ENCODE measurements at regions not wholly inside any gene's neighbourhood (a gene's known extent, or its start where the extent isn't known, plus 50 kb on each side); places are given as distances from the start of the nearest gene placed in this dataset.

DNA sequence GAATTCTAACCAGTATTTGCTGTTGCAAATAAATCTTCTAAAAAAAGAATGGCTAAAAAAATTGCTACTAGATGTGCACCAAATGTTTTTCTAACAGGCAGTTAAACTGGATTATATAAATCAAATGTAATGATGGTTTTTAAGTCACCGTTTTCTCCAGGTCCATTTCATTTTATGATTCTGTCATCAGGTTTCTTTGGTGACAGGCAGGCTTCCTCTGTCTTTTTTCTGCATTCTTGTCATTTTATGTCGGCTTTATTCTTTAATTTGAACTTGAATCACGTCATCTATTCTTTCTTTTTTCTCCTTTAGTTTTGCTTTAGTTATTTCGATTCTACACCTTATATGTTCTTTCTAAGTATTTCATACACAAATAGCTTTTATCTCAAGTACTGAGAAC, 212.5 kb downstream of the SOCS6 start:
- Mint-ChIP-seq H3K4me1 (ENCODE audit: low read depth) (no peaks in the 10 kb centered on the region), H3K27me3 (ENCODE audit: low read depth) (no peaks in the 10 kb centered on the region), H3K9me3 (ENCODE audit: insufficient read depth) (no peaks in the 10 kb centered on the region), H3K27ac (no peak overlapping the region), H3K4me3 (no peak overlapping the region), H3K36me3 (ENCODE audit: low read depth) (no peaks in the 10 kb centered on the region)
- DNase-seq (no peak), ATAC-seq (no peak)
- POLR2A ChIA-PET = no interaction called here
- CTCF ChIA-PET = interaction anchor here (2.5 kb wide), 1 partner anchor 11 kb away, joined by 20 read pairs; no protein-coding TSS in a partner anchor

DNA sequence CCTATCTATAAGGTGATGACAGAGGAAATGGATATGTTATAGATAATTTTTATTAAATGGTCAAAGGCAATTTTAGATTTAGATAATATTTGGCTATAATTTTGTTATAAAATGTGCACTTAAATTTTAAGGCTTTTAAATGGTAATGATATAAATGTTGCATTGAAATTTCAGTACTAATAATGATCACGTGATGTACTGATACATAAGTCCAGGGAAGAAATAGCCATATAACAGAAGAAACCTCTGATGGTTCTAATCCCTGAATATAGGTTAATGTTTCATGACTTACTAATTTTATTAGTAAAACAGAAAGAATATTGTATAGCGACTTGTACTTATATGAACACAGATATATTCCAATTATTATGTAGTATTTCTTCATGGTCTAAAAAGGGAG, 211.9 kb downstream of the SOCS6 start:
- no peak for ATAC-seq
- Mint-ChIP-seq H3K4me3 (no peak overlapping the region), H3K4me1 (ENCODE audit: low read depth) (no peaks in the 10 kb centered on the region), H3K27me3 (ENCODE audit: low read depth) (no peaks in the 10 kb centered on the region), H3K9me3 (ENCODE audit: insufficient read depth) (no peaks in the 10 kb centered on the region), H3K27ac (no peak overlapping the region), H3K36me3 (ENCODE audit: low read depth) (no peaks in the 10 kb centered on the region)
- ChIA-PET CTCF (interaction anchor here (2.5 kb wide), 1 partner anchor 10 kb away, joined by 20 read pairs; no protein-coding TSS in a partner anchor), POLR2A (no interaction called here)
- DNase-seq = no peak

DNA sequence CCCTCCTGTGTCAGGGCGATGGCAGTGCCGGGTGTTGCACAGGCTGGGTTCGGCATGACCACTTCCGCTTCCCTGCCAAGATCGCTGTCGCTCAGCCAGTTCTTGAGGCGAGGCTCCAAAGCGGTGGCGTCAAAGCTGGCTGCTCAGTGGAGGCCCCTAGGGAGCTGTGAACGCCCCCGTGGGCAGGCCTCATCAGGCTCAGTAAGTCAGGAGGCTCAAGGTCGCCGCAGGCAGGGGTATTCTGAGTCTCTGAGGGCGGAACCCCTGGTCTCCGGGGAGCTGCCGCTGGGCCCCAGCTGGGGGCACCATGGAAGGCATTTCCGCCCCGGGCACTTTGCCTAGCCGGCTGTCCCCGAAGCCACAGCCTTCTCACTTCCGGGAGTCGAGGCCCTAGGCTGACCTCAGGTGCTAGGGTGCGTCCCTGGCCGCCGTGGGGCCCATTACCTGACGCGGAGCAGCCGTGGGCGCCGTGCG, 210.4 kb downstream of the SOCS6 start:
- Mint-ChIP-seq H3K4me3 (no peak overlapping the region), H3K36me3 (ENCODE audit: low read depth) (no peaks in the 10 kb centered on the region), H3K4me1 (ENCODE audit: low read depth) (no peaks in the 10 kb centered on the region), H3K9me3 (ENCODE audit: insufficient read depth) (no peaks in the 10 kb centered on the region), H3K27me3 (ENCODE audit: low read depth) (no peaks in the 10 kb centered on the region), H3K27ac (no peak overlapping the region)
- ChIA-PET CTCF (interaction anchor here (2.5 kb wide), 1 partner anchor 9 kb away, joined by 20 read pairs; no protein-coding TSS in a partner anchor), POLR2A (no interaction called here)
- ATAC-seq (no peak), DNase-seq (peak; percentile 21)

DNA sequence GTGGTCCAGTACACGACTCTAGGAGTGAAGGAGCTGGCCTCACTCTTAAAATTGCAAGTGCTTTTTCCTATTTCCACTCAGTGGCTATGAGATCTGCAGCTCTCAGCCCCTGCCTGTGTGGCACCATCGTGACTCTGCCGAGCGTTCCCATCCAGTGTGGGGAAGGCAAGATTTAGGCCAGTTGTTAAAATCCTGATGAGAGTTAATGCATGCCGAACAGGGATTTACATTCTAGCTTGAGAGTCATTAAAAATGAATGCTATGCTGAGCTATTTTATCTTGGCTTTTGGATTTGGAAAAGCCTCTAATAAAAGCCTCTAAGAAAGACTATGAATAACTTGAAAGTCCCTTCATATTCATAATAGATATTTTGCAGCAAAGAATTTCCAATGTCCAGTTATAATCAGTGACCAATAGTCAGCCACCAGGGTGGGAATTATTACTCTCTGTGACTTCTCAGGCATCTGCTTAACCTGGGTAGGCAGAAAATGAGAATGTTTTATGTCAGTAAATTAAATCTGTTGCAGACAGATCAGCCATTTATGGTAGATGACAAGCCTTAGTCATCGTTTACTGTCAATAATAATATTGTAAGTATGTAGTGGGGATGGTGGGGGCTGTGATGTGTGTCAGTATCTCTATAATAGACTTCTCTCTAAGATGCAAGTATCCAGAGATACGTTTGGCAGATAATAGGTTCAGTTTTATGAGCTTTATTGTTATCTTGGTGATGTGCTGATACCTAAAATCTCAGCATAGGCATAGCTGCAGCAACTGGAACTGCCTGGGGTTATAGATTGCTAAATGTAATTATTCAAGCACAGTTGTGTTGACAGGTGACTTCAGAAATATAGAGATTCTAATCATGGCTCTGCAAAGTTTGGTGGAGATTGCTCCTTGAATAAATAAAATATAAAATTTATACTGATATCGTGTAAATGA, 207.8 kb downstream of the SOCS6 start:
- no peaks in the 10 kb centered on the region for H3K9me3 Mint-ChIP-seq (ENCODE audit: insufficient read depth)
- no peaks in the 10 kb centered on the region for H3K27me3 Mint-ChIP-seq (ENCODE audit: low read depth)
- no peaks in the 10 kb centered on the region for H3K4me1 Mint-ChIP-seq (ENCODE audit: low read depth)
- H3K27ac Mint-ChIP-seq = no peak overlapping the region
- no peak for DNase-seq
- ChIA-PET POLR2A (no interaction called here), CTCF (no interaction called here)
- ATAC-seq = no peak
- H3K36me3 Mint-ChIP-seq (ENCODE audit: low read depth) = no peaks in the 10 kb centered on the region
- no peak overlapping the region for H3K4me3 Mint-ChIP-seq

DNA sequence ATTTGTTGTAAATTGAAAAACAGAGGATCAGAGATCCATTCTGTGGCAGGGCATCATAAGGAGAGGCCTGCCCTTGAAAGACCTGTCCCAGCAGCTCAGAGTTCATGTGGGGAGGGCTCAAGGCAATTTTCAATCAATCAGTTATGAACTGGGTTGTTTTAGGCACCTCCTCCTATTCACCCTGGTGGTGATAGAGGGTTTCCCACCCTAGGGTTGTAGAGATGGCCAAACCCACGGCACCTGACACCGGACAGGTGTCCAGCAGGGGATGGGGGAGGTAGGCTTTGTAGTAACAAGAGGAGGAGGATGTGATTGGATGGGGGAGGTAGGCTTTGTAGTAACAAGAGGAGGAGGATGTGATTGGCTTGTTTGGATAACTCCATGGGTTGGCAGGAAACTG, 205.7 kb downstream of the SOCS6 start:
- ChIA-PET POLR2A (no interaction called here), CTCF (interaction anchor here (0.6 kb wide), 1 partner anchor 780 kb away, joined by 3 read pairs; no protein-coding TSS in a partner anchor)
- Mint-ChIP-seq H3K27ac (no peak overlapping the region), H3K4me3 (no peak overlapping the region), H3K36me3 (ENCODE audit: low read depth) (no peaks in the 10 kb centered on the region), H3K4me1 (ENCODE audit: low read depth) (no peaks in the 10 kb centered on the region), H3K9me3 (ENCODE audit: insufficient read depth) (no peaks in the 10 kb centered on the region), H3K27me3 (ENCODE audit: low read depth) (no peaks in the 10 kb centered on the region)
- no peak for DNase-seq
- ATAC-seq = no peak

DNA sequence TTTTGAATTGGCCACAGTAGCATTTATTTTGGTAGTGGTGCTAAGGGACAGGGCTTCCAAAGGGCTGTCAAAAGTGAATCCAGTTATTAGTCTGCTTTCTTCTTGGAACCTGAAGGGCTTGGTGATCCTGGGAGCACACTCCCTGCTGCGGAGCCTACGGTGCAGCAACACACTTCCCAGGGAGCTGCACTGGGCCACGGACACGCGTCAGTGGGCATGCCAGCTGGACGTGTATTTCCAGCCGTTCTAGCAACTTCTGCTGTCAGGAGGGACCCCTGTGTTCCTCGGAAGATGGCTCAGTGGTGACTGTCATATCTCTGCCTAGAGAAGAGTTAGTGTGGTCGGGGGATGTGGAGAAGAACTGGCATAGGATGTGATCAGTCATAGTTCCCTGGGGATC, 204.6 kb downstream of the SOCS6 start:
- Mint-ChIP-seq H3K4me1 (ENCODE audit: low read depth) (no peaks in the 10 kb centered on the region), H3K27me3 (ENCODE audit: low read depth) (no peaks in the 10 kb centered on the region), H3K36me3 (ENCODE audit: low read depth) (no peaks in the 10 kb centered on the region), H3K27ac (no peak overlapping the region), H3K4me3 (no peak overlapping the region), H3K9me3 (ENCODE audit: insufficient read depth) (no peaks in the 10 kb centered on the region)
- POLR2A ChIA-PET = no interaction called here
- DNase-seq (no peak), ATAC-seq (no peak)
- CTCF ChIA-PET = no interaction called here

DNA sequence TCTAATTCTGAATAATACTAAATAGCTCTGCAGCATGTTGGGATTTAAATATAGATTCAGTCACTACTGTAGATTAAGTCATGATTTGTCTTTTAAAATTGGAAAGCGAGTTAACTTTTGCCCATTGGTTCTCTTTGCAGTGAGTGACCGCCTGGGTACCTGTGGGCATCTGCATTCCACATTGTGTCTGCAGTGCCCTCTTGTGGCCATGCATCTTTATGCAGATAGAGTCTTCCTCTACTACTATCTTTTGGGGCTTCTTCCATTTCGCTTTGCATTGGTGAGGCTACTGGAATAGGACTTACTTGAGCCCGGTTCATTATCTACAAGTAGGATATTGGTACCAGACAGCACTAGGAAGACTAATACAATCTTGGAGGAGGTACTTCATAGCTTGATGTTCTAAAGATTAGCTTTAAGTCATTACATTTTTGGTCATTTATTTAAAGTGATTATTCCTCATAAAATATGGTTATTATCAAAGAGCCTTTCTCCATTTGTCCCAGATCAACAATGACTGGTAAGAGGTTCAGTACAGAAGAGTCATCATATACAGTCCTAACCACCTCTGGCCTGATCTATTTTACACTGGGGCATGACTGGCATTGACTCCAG, 203.0 kb downstream of the SOCS6 start:
- no peaks in the 10 kb centered on the region for H3K9me3 Mint-ChIP-seq (ENCODE audit: insufficient read depth)

DNA sequence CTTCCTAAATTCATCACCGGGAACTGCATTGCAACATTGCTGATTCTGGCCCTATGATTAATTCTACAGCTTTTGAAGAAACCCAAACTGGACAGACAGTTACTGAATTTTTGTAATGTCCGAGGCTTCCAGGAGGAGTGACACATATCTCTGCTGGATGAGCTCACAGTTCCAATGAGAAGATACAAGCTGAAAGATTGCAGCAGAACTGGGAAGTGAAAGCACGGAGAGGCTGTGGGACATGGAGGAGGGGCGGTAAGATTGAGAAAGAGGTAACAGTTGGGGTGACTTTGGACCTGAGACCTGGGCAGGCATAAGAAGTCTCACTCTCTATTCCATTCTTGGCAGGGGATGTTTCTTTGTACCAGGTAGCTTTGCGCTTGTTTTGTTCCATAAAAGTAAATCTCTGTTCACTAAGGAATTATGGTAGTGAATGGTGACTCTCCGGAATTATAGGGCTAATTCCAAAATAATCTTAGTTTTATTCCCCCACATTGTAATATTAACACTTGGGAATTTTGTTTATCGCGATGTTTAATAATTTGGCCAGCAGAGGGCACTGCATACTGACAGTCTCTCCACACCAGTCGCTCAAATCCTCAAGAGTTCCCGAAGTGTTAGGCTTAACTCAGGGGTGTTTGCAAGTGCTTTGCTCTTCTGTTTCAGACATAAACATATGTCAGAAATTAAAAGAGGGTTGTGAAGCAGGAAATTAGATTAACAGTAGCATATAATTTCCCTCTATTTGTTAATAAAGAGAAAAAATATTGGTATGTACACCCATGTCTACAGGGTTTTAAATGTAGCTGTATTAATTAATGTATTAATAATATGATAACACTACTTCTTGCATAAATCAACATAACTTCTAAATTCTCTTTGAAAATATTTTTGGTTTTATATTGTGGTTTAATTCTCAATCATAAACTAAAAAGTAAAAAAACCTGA, 201.4 kb downstream of the SOCS6 start:
- DNase-seq (peak; percentile 50), ATAC-seq (no peak)
- POLR2A ChIA-PET = no interaction called here
- Mint-ChIP-seq H3K4me3 (no peak overlapping the region), H3K27ac (no peak overlapping the region), H3K27me3 (ENCODE audit: low read depth) (no peaks in the 10 kb centered on the region), H3K9me3 (ENCODE audit: insufficient read depth) (no peaks in the 10 kb centered on the region), H3K36me3 (ENCODE audit: low read depth) (no peaks in the 10 kb centered on the region), H3K4me1 (ENCODE audit: low read depth) (no peaks in the 10 kb centered on the region)
- CTCF ChIA-PET = interaction anchor here (0.8 to 3.0 kb wide), 18 partner anchors 9 to 1295 kb away, joined by 3 to 20 read pairs (median 4); no protein-coding TSS in a partner anchor

More for the DNA sequence above, 203.0 kb downstream of the SOCS6 start:
- H3K27ac Mint-ChIP-seq = no peak overlapping the region
- no peaks in the 10 kb centered on the region for H3K36me3 Mint-ChIP-seq (ENCODE audit: low read depth)
- H3K27me3 Mint-ChIP-seq (ENCODE audit: low read depth) = no peaks in the 10 kb centered on the region
- no peaks in the 10 kb centered on the region for H3K4me1 Mint-ChIP-seq (ENCODE audit: low read depth)
- peak; percentile 63 for DNase-seq
- ChIA-PET POLR2A (no interaction called here), CTCF (interaction anchor here (0.7 to 3.0 kb wide), 14 partner anchors 8 to 1294 kb away, joined by 3 to 20 read pairs (median 4); no protein-coding TSS in a partner anchor)
- peak; percentile 51 for ATAC-seq
- H3K4me3 Mint-ChIP-seq = no peak overlapping the region

DNA sequence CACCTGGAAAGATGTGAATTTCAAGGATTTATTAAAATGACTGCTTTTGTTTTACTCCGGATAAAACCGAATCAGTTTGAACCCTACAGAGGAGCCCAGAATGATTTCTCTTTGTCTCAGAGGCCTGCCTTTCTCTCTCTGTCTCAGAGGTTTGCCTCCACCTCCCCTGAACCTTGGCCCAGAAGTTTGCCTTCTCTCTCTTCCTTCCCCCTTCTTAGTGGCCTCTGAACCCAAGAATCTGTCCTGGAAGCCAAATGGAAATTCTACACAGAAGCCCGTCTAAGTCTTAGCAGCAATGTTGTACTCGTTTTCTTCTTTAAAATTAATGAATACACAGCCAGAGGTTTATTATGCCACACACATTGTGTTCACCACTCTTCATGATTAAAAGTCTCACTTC, 200.7 kb downstream of the SOCS6 start:
- DNase-seq = no peak
- Mint-ChIP-seq H3K27ac (no peak overlapping the region), H3K4me3 (no peak overlapping the region), H3K4me1 (ENCODE audit: low read depth) (no peaks in the 10 kb centered on the region), H3K9me3 (ENCODE audit: insufficient read depth) (no peaks in the 10 kb centered on the region), H3K36me3 (ENCODE audit: low read depth) (no peaks in the 10 kb centered on the region), H3K27me3 (ENCODE audit: low read depth) (no peaks in the 10 kb centered on the region)
- ChIA-PET POLR2A (no interaction called here), CTCF (interaction anchor here (1.1 to 3.0 kb wide), 7 partner anchors 8 to 1296 kb away, joined by 3 to 20 read pairs (median 6); no protein-coding TSS in a partner anchor)
- no peak for ATAC-seq

DNA sequence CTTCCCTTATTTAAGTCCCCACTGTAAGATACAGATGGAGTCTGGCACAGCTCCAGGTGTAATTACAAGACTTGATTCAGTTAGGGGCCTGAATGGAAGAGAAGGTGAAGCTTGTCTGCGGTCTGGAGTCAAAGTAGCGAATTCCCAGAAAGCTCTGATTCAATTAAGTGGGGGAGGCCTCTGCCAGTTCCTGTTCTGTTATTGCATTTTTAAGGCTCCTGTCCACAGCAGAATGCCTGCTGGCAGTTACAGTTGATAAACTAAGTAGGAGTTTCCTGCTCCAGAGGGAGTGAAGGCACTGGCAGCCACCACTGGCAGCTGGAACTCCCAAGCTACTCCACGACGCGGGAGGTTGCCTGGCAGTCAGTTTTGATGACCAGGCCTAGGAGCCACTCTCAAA, 181.1 kb downstream of the SOCS6 start:
- Mint-ChIP-seq H3K4me1 (ENCODE audit: low read depth) (no peaks in the 10 kb centered on the region), H3K36me3 (ENCODE audit: low read depth) (no peaks in the 10 kb centered on the region), H3K4me3 (no peak overlapping the region), H3K27me3 (ENCODE audit: low read depth) (no peaks in the 10 kb centered on the region), H3K9me3 (ENCODE audit: insufficient read depth) (no peaks in the 10 kb centered on the region), H3K27ac (no peak overlapping the region)
- DNase-seq = no peak
- CTCF ChIA-PET = no interaction called here
- POLR2A ChIA-PET = no interaction called here
- no peak for ATAC-seq

DNA sequence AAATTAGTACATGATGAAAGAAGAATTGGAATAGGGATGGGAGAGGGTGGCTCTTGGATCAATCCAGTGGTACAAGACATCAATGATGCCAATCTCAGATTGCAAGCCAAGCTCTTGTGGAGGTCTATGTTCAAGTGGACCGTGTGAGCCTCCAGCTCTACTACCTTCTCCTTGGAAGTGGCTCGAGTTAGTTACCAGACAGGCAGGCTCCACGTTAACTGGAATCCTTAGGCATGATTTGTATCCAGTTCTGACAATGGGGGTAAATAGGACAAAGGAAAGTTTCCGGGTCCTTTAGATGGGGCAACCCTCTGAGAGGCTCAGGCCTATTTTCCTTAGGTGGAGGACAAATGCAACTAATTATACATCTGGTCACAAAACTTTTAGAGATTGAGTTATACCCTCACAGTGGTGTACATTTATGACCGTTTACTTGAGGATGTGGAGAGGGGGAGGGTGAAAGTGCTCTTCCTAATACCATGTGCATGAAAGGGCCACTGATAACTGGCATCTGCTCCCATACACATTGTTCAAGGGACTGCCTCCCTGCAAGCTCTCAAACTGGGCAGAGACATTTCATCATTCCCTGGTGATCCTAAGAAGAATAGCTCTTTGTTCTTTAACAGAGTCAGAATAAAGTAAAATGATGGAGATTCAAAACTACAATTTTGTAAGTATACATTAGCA, 180.2 kb downstream of the SOCS6 start:
- POLR2A ChIA-PET = no interaction called here
- H3K27me3 Mint-ChIP-seq (ENCODE audit: low read depth) = peaks cover 6% of the 10 kb centered on the region
- H3K9me3 Mint-ChIP-seq (ENCODE audit: insufficient read depth) = no peaks in the 10 kb centered on the region
- H3K4me3 Mint-ChIP-seq = no peak overlapping the region
- no peak overlapping the region for H3K27ac Mint-ChIP-seq
- peaks cover 3% of the 10 kb centered on the region for H3K4me1 Mint-ChIP-seq (ENCODE audit: low read depth)
- no peak for DNase-seq
- CTCF ChIA-PET = no interaction called here
- ATAC-seq = no peak
- no peaks in the 10 kb centered on the region for H3K36me3 Mint-ChIP-seq (ENCODE audit: low read depth)

Measured in activated CD8-positive, alpha-beta T cell treated with anti-CD3 and anti-CD28 coated beads, Interleukin-2, amount 10 ng/mL, durations not matched to agents 7 days and 5 days (primary cell).